ENCODE measurements at regions not wholly inside any gene's neighbourhood (a gene's known extent, or its start where the extent isn't known, plus 50 kb on each side); places are given as distances from the start of the nearest gene placed in this dataset.
A peak's percentile ranks its signal among the peaks of the same experiment; 100 is the strongest.

DNA sequence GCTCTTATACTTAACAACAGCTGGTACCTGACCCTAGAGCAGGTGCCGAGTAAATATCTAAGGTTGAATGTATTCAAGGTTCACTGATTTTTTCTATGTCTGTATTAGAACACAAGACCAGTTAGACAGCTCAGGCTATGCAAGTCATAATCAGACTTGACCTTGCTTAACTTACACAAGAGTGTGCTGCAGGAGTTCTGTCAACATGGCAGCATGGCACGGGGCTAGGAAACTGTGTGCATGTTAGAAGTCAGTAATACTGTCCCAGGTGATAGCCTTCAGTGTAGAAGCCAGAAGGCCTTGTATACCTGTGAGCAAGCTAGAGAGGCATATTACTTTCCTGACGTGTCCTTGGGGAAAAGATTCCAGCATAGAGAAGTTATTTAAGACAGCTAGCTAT, 253.1 kb downstream of the FAT3 start (continued):
- TF ChIP-seq FOXA1 (IDR thresholded peaks at IDR 0.05) = no peak
- TF ChIP-seq FOXA1 (CRISPR knock-in tag; IDR thresholded peaks at IDR 0.05) = 0 out of 2 replicates have a peak, but pooled peaks have one; percentile 22
- no peak for TF ChIP-seq ZNF724P (CRISPR knock-in tag; IDR thresholded peaks at IDR 0.05; ENCODE audit: borderline replicate concordance)
- no peak for TF ChIP-seq ZMYM4 (CRISPR knock-in tag; IDR thresholded peaks at IDR 0.05)
- TF ChIP-seq, protein P1, sequence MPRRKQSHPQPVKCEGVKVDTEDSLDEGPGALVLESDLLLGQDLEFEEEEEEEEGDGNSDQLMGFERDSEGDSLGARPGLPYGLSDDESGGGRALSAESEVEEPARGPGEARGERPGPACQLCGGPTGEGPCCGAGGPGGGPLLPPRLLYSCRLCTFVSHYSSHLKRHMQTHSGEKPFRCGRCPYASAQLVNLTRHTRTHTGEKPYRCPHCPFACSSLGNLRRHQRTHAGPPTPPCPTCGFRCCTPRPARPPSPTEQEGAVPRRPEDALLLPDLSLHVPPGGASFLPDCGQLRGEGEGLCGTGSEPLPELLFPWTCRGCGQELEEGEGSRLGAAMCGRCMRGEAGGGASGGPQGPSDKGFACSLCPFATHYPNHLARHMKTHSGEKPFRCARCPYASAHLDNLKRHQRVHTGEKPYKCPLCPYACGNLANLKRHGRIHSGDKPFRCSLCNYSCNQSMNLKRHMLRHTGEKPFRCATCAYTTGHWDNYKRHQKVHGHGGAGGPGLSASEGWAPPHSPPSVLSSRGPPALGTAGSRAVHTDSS (CRISPR knock-in tag; conservative IDR thresholded peaks at IDR 0.05) = no peak
- no peak for TF ChIP-seq ZNF234 (CRISPR knock-in tag; conservative IDR thresholded peaks at IDR 0.05)

DNA sequence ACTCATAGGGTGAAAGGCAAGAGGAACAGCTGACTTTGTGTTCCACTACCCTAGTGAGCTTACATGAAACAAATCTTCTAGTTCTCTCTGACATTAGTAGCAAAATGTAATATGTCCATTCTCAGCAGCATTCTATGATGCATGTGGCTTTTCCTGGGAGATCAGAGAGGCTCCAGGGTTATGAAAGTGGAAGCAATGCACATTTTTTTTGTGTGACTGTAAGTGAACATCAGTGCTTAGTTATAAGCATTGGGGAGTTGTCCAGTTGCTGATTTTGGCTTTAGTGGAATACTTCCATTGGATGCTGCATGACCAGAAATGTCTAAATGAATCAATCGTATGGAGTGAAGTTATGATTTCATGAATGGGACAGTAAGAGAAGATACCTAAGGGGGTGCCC, 255.9 kb downstream of the FAT3 start:
- no peak for FAIRE-seq
- POLR2A ChIA-PET = no interaction called here

More for the DNA sequence above, 255.9 kb downstream of the FAT3 start:
- WGBS (ENCODE audit: low lambda C conversion rate) = 80% methylated on average over 1 of the region's 1 CpG
- Histone ChIP-seq H3K27ac (ENCODE audit: extremely low read length, insufficient read depth, low read length) (no peak overlapping the region), H3K36me3 (replicated peaks in 1 of 2; ENCODE audit: control insufficient read depth in 1 of 2, insufficient read depth in 2 of 2, low read length in 2 of 2) (no peaks in the 10 kb centered on the region), H3K4me2 (ENCODE audit: low read depth, low read length) (no peak overlapping the region), H3K9ac (ENCODE audit: insufficient read depth, low read depth, low read length) (no peak overlapping the region), H2AFZ (ENCODE audit: low read length) (no peak overlapping the region), H3K79me2 (ENCODE audit: insufficient read depth, low read length) (no peaks in the 10 kb centered on the region), H3K9me3 (ENCODE audit: low read length) (no peaks in the 10 kb centered on the region), H3K4me3 (replicated peaks in 1 of 3; ENCODE audit: insufficient read depth in 1 of 3, low read depth in 2 of 3, low read length in 3 of 3) (no peak overlapping the region), H3K27me3 (ENCODE audit: control insufficient read depth in 1 of 2, insufficient read depth in 2 of 2, low read length in 2 of 2) (no peaks in the 10 kb centered on the region), H4K20me1 (ENCODE audit: insufficient read depth, low read length) (no peaks in the 10 kb centered on the region), H3K4me1 (ENCODE audit: insufficient read depth, low read length) (peaks cover 18% of the 10 kb centered on the region)
- no peak for ATAC-seq
- BruUV-seq (replicated peaks) = no TSS peak
- in situ Hi-C loops (cut with HindIII; ENCODE audit: extremely low pct_ligation_motif_present, low pct_unique_long_range_greater_than_20kb) (no loop called here), intact Hi-C loops (cut with micrococcal nuclease; ENCODE audit: unreplicated experiment) (no loop called here)
- no peak for TF ChIP-seq ZSCAN31 (CRISPR knock-in tag; IDR thresholded peaks at IDR 0.05; ENCODE audit: low read depth)
- TF ChIP-seq ZNF317 (CRISPR knock-in tag; IDR thresholded peaks at IDR 0.05) = peak; percentile 72
- DNase-seq (ENCODE audit: low spot score) = no peak
- CTCF ChIA-PET (ENCODE audit: low intra/inter-chr PET ratio, low total read pairs) = no interaction called here
